Mucosa of descending colon (tissue), 3 donors: ENCODE measurements at regions not wholly inside any gene's neighbourhood (a gene's known extent, or its start where the extent isn't known, plus 50 kb on each side); places are given as distances from the start of the nearest gene placed in this dataset.

Experiments
- ATAC-seq: fragments of 200-7000 bp; cut with Tn5 transposase; one replicate; pipeline ENCODE4 v1.9.1; 2020; ENCODE audit warnings: mild to moderate bottlenecking, moderate library complexity
- DNase-seq, 3 donors: peaks; one replicate each; pipeline ENCODE4 v3.0.0-alpha.2; 2020
- H3K36me3 ChIP-seq: fragments of 200-600 bp; one replicate; pipeline ENCODE4 v1.8.0; 2021; ENCODE audit warnings: low read depth, mild to moderate bottlenecking
- H3K4me1 ChIP-seq: fragments of 200-600 bp; one replicate; pipeline ENCODE4 v1.8.0; 2021; ENCODE audit warnings: low read depth, mild to moderate bottlenecking
- H3K4me3 ChIP-seq: fragments of 200-600 bp; one replicate; pipeline ENCODE4 v1.8.0; 2021; ENCODE audit warnings: mild to moderate bottlenecking
- H3K9me3 ChIP-seq: fragments of 200-600 bp; one replicate; pipeline ENCODE4 v1.8.0; 2021; ENCODE audit warnings: mild to moderate bottlenecking
- intact Hi-C, 2 donors: fragments of 100-400 bp; cut with DNase I in 1 of 2; cut with micrococcal nuclease in 1 of 2; formaldehyde crosslinking; loops; one replicate each; pipeline versions ENCODE4 v1.11.0 to v1.11.1; 2022; cut with DNase I, micrococcal nuclease
- TF ChIP-seq, protein P1 (sequence below): fragments of 200-600 bp; IDR thresholded peaks from one replicate; pipeline ENCODE4 v1.8.0; 2022; ENCODE audit warnings: antibody characterized with exemption, mild to moderate bottlenecking
- donor health status: DM: no; HTN: no; CAD: no; lungs with moderate emphysema.
- donor health status: DM: no; HTN: no; CAD: no.
- donor health status: DM: no; HTN: yes; CAD: no.

GRCh38 chr3:72411126-72411525 lies 437.1 kb downstream of the SHQ1 start:
- TF ChIP-seq, protein P1, sequence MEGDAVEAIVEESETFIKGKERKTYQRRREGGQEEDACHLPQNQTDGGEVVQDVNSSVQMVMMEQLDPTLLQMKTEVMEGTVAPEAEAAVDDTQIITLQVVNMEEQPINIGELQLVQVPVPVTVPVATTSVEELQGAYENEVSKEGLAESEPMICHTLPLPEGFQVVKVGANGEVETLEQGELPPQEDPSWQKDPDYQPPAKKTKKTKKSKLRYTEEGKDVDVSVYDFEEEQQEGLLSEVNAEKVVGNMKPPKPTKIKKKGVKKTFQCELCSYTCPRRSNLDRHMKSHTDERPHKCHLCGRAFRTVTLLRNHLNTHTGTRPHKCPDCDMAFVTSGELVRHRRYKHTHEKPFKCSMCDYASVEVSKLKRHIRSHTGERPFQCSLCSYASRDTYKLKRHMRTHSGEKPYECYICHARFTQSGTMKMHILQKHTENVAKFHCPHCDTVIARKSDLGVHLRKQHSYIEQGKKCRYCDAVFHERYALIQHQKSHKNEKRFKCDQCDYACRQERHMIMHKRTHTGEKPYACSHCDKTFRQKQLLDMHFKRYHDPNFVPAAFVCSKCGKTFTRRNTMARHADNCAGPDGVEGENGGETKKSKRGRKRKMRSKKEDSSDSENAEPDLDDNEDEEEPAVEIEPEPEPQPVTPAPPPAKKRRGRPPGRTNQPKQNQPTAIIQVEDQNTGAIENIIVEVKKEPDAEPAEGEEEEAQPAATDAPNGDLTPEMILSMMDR: no peak
- H3K4me1 ChIP-seq: peaks cover 14% of the 10 kb centered on the region

DNA sequence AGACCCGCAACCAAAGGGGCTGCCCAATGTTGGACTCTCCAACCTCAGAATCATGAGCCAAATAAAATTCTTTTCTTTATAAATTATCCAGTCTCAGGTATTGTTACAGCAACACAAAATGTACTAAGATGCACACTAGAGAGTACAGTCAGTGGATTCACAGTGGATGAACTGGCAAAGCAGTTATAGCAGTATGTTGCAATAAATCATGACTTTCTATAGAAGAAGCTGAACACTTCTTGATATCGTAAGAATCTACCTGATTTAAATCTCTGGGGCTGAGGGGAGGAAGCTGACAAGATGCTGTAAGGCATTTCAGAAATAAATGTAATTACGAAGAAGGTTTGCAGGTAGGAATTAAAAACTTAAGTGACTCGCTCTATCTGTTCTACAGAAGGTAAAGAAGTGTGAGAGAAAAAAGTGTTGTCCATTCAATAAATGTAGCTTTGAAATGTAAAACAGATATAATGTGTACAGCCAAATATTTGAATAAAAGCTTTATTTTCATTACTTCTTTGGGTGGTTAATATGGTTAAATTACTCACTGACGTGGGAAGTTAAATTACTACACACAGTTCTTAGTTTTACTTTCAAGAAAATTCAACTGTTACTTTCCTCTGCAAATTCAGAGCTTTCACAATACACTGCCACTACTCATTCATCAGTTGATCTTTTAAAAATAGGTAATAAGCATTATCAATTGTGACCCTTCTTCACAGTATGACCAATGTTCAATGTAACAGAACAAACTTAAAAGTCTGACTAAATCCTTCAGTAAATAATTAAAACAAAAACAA lies 439.1 kb downstream of the SHQ1 start:
- DNase-seq (no peak), ATAC-seq (no peak)
- H3K9me3 ChIP-seq: no peaks in the 10 kb centered on the region
- intact Hi-C loops: no loop called here
- TF ChIP-seq, protein P1: no peak
- H3K4me1 ChIP-seq: peaks cover 14% of the 10 kb centered on the region
- no peak overlapping the region for H3K4me3 ChIP-seq
- no peaks in the 10 kb centered on the region for H3K36me3 ChIP-seq

More at GRCh38 chr3:72411126-72411525, 437.1 kb downstream of the SHQ1 start:
- Histone ChIP-seq H3K36me3 (no peaks in the 10 kb centered on the region), H3K9me3 (no peaks in the 10 kb centered on the region), H3K4me3 (no peak overlapping the region)
- no peak for ATAC-seq
- no peak for DNase-seq
- intact Hi-C loops: no loop called here

DNA sequence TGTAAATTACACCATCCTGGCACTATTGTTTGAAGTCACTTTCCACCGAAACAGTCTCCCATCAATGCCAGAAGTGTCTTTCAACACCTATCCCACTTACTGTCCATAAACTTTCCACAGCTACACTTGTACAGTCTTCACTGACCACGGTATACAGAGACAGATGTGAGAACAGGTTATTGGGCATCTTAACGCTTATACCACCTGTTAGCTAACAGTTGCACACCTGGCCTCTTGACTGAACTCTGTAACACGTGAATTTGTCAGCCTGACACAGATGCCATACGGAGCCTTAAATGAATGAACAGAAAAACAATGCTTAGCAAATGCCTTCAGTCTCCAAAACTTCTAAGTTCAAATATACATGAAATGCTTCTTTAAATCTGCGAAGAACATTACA lies 440.5 kb downstream of the SHQ1 start:
- TF ChIP-seq, protein P1: no peak
- ATAC-seq: peak; percentile 46
- H3K9me3 ChIP-seq: no peaks in the 10 kb centered on the region
- no peak overlapping the region for H3K4me3 ChIP-seq
- peaks cover 14% of the 10 kb centered on the region for H3K4me1 ChIP-seq
- no peaks in the 10 kb centered on the region for H3K36me3 ChIP-seq
- DNase-seq: no peak
- intact Hi-C loops: no loop called here

DNA sequence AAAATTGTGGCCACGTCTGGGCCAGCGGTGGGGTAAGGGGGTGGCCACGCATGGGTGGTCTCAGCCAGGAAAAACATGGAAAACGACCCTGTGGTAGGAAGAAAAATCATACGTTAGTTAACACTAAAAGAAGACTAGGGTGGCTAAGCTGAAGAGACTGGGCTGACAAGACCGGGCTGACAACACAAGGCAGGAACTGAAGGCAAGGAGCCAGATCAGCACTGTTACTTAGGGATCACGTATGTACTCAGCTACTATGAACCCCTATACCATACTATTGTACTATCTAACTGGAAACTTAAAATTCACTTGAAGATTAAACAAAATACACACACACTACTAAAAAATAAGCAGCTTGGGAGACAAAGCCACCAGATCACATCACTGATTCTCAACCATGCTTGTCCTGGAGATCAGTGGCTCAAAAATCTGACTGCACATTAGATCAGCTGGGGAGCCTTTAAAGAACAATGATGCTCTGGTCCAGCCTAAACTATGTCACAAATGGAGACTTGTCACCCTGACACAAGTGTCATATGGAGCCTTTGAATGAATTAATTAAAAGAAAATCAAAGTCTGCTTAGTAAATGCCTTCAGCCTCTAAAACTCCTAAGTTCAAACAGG lies 442.2 kb downstream of the SHQ1 start:
- intact Hi-C loops: no loop called here
- Histone ChIP-seq H3K9me3 (no peaks in the 10 kb centered on the region), H3K36me3 (no peaks in the 10 kb centered on the region), H3K4me1 (peaks cover 2% of the 10 kb centered on the region), H3K4me3 (no peak overlapping the region)
- DNase-seq (no peak), ATAC-seq (no peak)
- TF ChIP-seq, protein P1: no peak

- H3K4me1 ChIP-seq: no peaks in the 10 kb centered on the region
- DNase-seq: no peak
- intact Hi-C loops: no loop called here
- TF ChIP-seq, protein P1: no peak
- H3K4me3 ChIP-seq: no peak overlapping the region
- H3K9me3 ChIP-seq: no peaks in the 10 kb centered on the region
- ATAC-seq: peak; percentile 43
- H3K36me3 ChIP-seq: no peaks in the 10 kb centered on the region
These were observed 447.2 kb downstream of the SHQ1 start for GRCh38 chr3:72401005-72401545.
